Breast epithelium (tissue), 4 donors: ENCODE measurements at regions not wholly inside any gene's neighbourhood (a gene's known extent, or its start where the extent isn't known, plus 50 kb on each side); places are given as distances from the start of the nearest gene placed in this dataset.

Source experiments
- DNase-seq, 2 donors: peaks; one replicate each; pipeline ENCODE4 v3.0.0-alpha.2; 2019; ENCODE audit warnings: low spot score in 2 of 2
- H3K27ac ChIP-seq, 2 donors: fragments of 200-600 bp; sonication (generic) in 1 of 2; one replicate each; pipeline ENCODE4 v1.5.1; 2016 to 2019; ENCODE audit warnings: mild to moderate bottlenecking in 1 of 2
- H3K27me3 ChIP-seq, 2 donors: fragments of 200-600 bp; sonication (generic) in 1 of 2; one replicate each; pipeline versions ENCODE4 v1.5.1 to v1.6.0; 2017 to 2019; ENCODE audit warnings: control low read depth in 1 of 2, mild to moderate bottlenecking in 1 of 2
- H3K36me3 ChIP-seq: fragments of 200-600 bp; one replicate; pipeline ENCODE4 v1.5.1; 2019
- H3K4me1 ChIP-seq, 2 donors: fragments of 200-600 bp; sonication (generic); one replicate each; pipeline ENCODE4 v1.5.1; 2016 to 2019; ENCODE audit warnings: control low read depth in 1 of 2
- H3K4me3 ChIP-seq, 3 donors: fragments of 200-600 bp; sonication (generic); 1 replicate in 2 of 3; 2 replicates in 1 of 3; pipeline ENCODE4 v1.5.1; 2016 to 2019; ENCODE audit warnings: mild to moderate bottlenecking in 3 of 3, moderate library complexity in 2 of 3
- H3K9me3 ChIP-seq, 2 donors: fragments of 200-600 bp; sonication (generic) in 1 of 2; one replicate each; pipeline ENCODE4 v1.5.1; 2016 to 2019; ENCODE audit warnings: control low read depth in 1 of 2
- POLR2A ChIP-seq: fragments of 450-650 bp; IDR thresholded peaks from one replicate; pipeline ENCODE4 v1.6.1; 2016; ENCODE audit warnings: antibody characterized with exemption, mild to moderate bottlenecking, moderate library complexity
- POLR2AphosphoS5 ChIP-seq, 3 donors: sonication (generic); formaldehyde crosslinking; IDR thresholded peaks; one replicate each; pipeline ENCODE4 v1.6.1; 2017; ENCODE audit warnings: antibody characterized with exemption in 3 of 3
- intact Hi-C: fragments of 100-400 bp; cut with DNase I; formaldehyde crosslinking; loops from one replicate; pipeline ENCODE4 v1.15.1; 2023; ENCODE audit warnings: low total_unique reads
- TF ChIP-seq, protein P1 (sequence below), 3 donors: fragments of 450-650 bp; IDR thresholded peaks; one replicate each; pipeline ENCODE4 v1.5.1; 2016 to 2017; ENCODE audit warnings: antibody characterized with exemption in 3 of 3, mild to moderate bottlenecking in 3 of 3, moderate library complexity in 3 of 3

GRCh38 chr11:92125321-92125720 is 99.3 kb upstream of the FAT3 start:
- intact Hi-C loops: no loop called here
- DNase-seq: no peak
- TF ChIP-seq POLR2A (no peak), POLR2AphosphoS5 (IDR thresholded peaks at IDR 0.05) (no peak)
- TF ChIP-seq, protein P1, sequence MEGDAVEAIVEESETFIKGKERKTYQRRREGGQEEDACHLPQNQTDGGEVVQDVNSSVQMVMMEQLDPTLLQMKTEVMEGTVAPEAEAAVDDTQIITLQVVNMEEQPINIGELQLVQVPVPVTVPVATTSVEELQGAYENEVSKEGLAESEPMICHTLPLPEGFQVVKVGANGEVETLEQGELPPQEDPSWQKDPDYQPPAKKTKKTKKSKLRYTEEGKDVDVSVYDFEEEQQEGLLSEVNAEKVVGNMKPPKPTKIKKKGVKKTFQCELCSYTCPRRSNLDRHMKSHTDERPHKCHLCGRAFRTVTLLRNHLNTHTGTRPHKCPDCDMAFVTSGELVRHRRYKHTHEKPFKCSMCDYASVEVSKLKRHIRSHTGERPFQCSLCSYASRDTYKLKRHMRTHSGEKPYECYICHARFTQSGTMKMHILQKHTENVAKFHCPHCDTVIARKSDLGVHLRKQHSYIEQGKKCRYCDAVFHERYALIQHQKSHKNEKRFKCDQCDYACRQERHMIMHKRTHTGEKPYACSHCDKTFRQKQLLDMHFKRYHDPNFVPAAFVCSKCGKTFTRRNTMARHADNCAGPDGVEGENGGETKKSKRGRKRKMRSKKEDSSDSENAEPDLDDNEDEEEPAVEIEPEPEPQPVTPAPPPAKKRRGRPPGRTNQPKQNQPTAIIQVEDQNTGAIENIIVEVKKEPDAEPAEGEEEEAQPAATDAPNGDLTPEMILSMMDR (IDR thresholded peaks at IDR 0.05): no peak
- Histone ChIP-seq H3K4me1 (no peaks in the 10 kb centered on the region), H3K27ac (no peak overlapping the region), H3K9me3 (peaks cover 0 to 3% of the 10 kb centered on the region in 2 donors), H3K36me3 (no peaks in the 10 kb centered on the region), H3K27me3 (no peaks in the 10 kb centered on the region), H3K4me3 (no peak overlapping the region)

DNA sequence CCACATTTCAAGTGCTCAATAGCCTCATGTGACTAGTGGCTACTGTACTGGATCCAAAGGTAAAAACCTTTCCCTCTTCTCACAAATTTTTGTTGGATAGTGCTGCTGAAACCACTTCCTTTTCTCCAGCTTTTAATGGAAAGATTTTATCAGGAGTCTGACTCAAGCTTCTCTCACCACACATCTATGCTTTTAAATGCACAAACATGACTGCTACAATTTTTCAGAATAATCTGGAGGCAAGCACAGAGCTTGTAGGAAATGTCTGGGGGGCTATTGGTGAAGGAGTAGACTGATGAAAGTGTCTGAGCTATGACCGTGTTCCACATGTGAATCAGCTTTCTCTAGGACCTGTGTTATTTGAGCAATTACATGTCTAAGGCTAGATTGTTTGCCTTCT is 101.1 kb upstream of the FAT3 start:
- Histone ChIP-seq H3K27ac (no peak overlapping the region), H3K4me1 (no peaks in the 10 kb centered on the region), H3K27me3 (no peaks in the 10 kb centered on the region), H3K4me3 (no peak overlapping the region), H3K36me3 (no peaks in the 10 kb centered on the region), H3K9me3 (peaks cover 0 to 13% of the 10 kb centered on the region in 2 donors)
- DNase-seq: no peak
- intact Hi-C loops: no loop called here
- TF ChIP-seq, protein P1 (IDR thresholded peaks at IDR 0.05): no peak
- TF ChIP-seq POLR2A (no peak), POLR2AphosphoS5 (IDR thresholded peaks at IDR 0.05) (no peak)

DNA sequence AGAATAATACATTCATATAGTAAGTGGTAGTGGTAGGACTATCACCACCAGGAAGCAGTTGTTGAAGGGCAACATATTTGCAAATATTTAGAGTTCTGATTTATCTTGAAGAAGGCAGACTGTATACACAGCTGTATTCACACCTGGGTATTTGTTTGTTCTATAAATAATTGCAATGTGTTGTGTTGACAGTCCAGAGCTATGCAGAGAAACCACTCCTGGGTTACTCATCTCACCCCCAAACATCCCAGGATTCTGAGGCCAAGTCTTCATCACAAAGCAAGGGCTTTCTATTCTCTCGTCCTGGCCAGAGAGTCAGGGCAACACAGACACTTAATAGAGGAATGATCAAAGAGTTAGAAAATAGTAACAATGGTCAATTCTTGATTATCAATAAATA is 102.1 kb upstream of the FAT3 start:
- Histone ChIP-seq H3K4me3 (no peak overlapping the region), H3K27ac (no peak overlapping the region), H3K27me3 (no peaks in the 10 kb centered on the region), H3K36me3 (no peaks in the 10 kb centered on the region), H3K9me3 (peaks cover 0 to 13% of the 10 kb centered on the region in 2 donors), H3K4me1 (no peaks in the 10 kb centered on the region)
- DNase-seq: no peak
- intact Hi-C loops: no loop called here
- TF ChIP-seq, protein P1 (IDR thresholded peaks at IDR 0.05): no peak
- TF ChIP-seq POLR2AphosphoS5 (IDR thresholded peaks at IDR 0.05) (no peak), POLR2A (no peak)

GRCh38 chr11:92111287-92111686 is 113.3 kb upstream of the FAT3 start:
- DNase-seq: no peak
- Histone ChIP-seq H3K4me3 (no peak overlapping the region), H3K4me1 (no peaks in the 10 kb centered on the region), H3K27me3 (no peaks in the 10 kb centered on the region), H3K9me3 (peaks cover 0 to 10% of the 10 kb centered on the region in 2 donors), H3K36me3 (no peaks in the 10 kb centered on the region), H3K27ac (no peak overlapping the region)
- intact Hi-C loops: no loop called here
- TF ChIP-seq POLR2AphosphoS5 (IDR thresholded peaks at IDR 0.05) (no peak), POLR2A (no peak)
- TF ChIP-seq, protein P1 (IDR thresholded peaks at IDR 0.05): no peak

- intact Hi-C loops: no loop called here
- Histone ChIP-seq H3K4me1 (no peaks in the 10 kb centered on the region), H3K4me3 (no peak overlapping the region), H3K27ac (no peak overlapping the region), H3K36me3 (no peaks in the 10 kb centered on the region), H3K9me3 (peaks cover 0 to 10% of the 10 kb centered on the region in 2 donors), H3K27me3 (no peaks in the 10 kb centered on the region)
- no peak for DNase-seq
- TF ChIP-seq, protein P1 (IDR thresholded peaks at IDR 0.05): no peak
- TF ChIP-seq POLR2A (no peak), POLR2AphosphoS5 (IDR thresholded peaks at IDR 0.05) (no peak)
Measured at GRCh38 chr11:92109466-92109865, 115.2 kb upstream of the FAT3 start.
